Neural progenitor cell (in vitro differentiated cells): ENCODE measurements at regions not wholly inside any gene's neighbourhood (a gene's known extent, or its start where the extent isn't known, plus 50 kb on each side); places are given as distances from the start of the nearest gene placed in this dataset.

ENCODE experiments used
- DNase-seq: peaks from one replicate; pipeline ENCODE4 v3.0.0-alpha.2; 2016; ENCODE audit warnings: low spot score
- H2AFZ ChIP-seq: fragments of 200-600 bp; sonication (generic); replicated peaks from 2 replicates; pipeline ENCODE4 v1.6.1; 2016; ENCODE audit warnings: antibody characterized with exemption
- H3F3A ChIP-seq: fragments of 200-600 bp; sonication (generic); 2 replicates; pipeline ENCODE4 v1.6.1; 2016; ENCODE audit warnings: antibody characterized with exemption, low read depth
- H3K27ac ChIP-seq: fragments of 200-600 bp; sonication (generic); 2 replicates; pipeline ENCODE4 v1.5.1; 2016; ENCODE audit warnings: mild to moderate bottlenecking
- H3K27me3 ChIP-seq: fragments of 200-600 bp; sonication (generic); 2 replicates; pipeline ENCODE4 v1.6.1; 2016; ENCODE audit warnings: mild to moderate bottlenecking, moderate library complexity
- H3K36me3 ChIP-seq: fragments of 200-600 bp; sonication (generic); 2 replicates; pipeline ENCODE4 v1.5.1; 2016
- H3K4me1 ChIP-seq: fragments of 200-600 bp; sonication (generic); 2 replicates; pipeline ENCODE4 v1.6.1; 2016; ENCODE audit warnings: mixed run types
- H3K4me2 ChIP-seq: fragments of 200-600 bp; sonication (generic); 2 replicates; pipeline ENCODE4 v1.6.1; 2016
- H3K4me3 ChIP-seq: fragments of 200-600 bp; sonication (generic); 2 replicates; pipeline ENCODE4 v1.5.1; 2016
- H3K79me2 ChIP-seq: fragments of 200-600 bp; sonication (generic); 2 replicates; pipeline ENCODE4 v1.6.1; 2016; ENCODE audit warnings: low read depth
- H3K9ac ChIP-seq: fragments of 200-600 bp; sonication (generic); 2 replicates; pipeline ENCODE4 v1.6.1; 2016
- H3K9me3 ChIP-seq: fragments of 200-600 bp; sonication (generic); 2 replicates; pipeline ENCODE4 v1.5.1; 2016; ENCODE audit warnings: low read depth
- H4K20me1 ChIP-seq: fragments of 200-600 bp; sonication (generic); 2 replicates; pipeline ENCODE4 v1.6.1; 2016; ENCODE audit warnings: low read depth
- H3K27ac Mint-ChIP-seq: 3 replicates; pipeline ENCODE4 v1.8.0; 2021; ENCODE audit warnings: mixed read lengths
- H3K27me3 Mint-ChIP-seq: 2 replicates; pipeline ENCODE4 v1.8.0; 2022; ENCODE audit warnings: low read depth, mild to moderate bottlenecking, inconsistent platforms, moderate library complexity, mixed read lengths; ENCODE audit not compliant: insufficient read depth
- H3K36me3 Mint-ChIP-seq: 3 replicates; pipeline ENCODE4 v1.8.0; 2021; ENCODE audit warnings: mixed read lengths
- H3K4me1 Mint-ChIP-seq: 3 replicates; pipeline ENCODE4 v1.8.0; 2021; ENCODE audit warnings: mixed read lengths
- H3K4me3 Mint-ChIP-seq: 3 replicates; pipeline ENCODE4 v1.8.0; 2021; ENCODE audit warnings: mild to moderate bottlenecking, moderate library complexity, mixed read lengths
- H3K9me3 Mint-ChIP-seq: 3 replicates; pipeline ENCODE4 v1.8.0; 2020; ENCODE audit warnings: mixed read lengths
- CTCF ChIP-seq: fragments of 200-600 bp; sonication (generic); IDR thresholded peaks from 2 replicates; pipeline ENCODE4 v1.5.1; 2017; ENCODE audit warnings: antibody characterized with exemption, mild to moderate bottlenecking
- EZH2 ChIP-seq: fragments of 200-600 bp; sonication (generic); IDR thresholded peaks from 2 replicates; pipeline ENCODE4 v1.6.1; 2017; ENCODE audit warnings: antibody characterized with exemption, mild to moderate bottlenecking, moderate library complexity
- EZH2phosphoT487 ChIP-seq: fragments of 200-600 bp; sonication (generic); IDR thresholded peaks from 2 replicates; pipeline ENCODE4 v1.6.1; 2017; ENCODE audit warnings: antibody characterized with exemption

GRCh38 chr6:48307573-48307972 lies 196.6 kb upstream of the PTCHD4 start:
- no peaks in the 10 kb centered on the region for H4K20me1 ChIP-seq
- Mint-ChIP-seq H3K4me1 (no peaks in the 10 kb centered on the region), H3K27ac (no peak overlapping the region), H3K9me3 (peaks cover 4% of the 10 kb centered on the region), H3K27me3 (no peaks in the 10 kb centered on the region), H3K4me3 (no peak overlapping the region), H3K36me3 (no peaks in the 10 kb centered on the region)
- no peak overlapping the region for H3K4me2 ChIP-seq
- H3K79me2 ChIP-seq: no peaks in the 10 kb centered on the region
- TF ChIP-seq CTCF (no peak), EZH2 (no peak), EZH2phosphoT487 (no peak)
- H3K27ac ChIP-seq: no peak overlapping the region
- H2AFZ ChIP-seq: no peak overlapping the region
- H3K4me3 ChIP-seq: no peak overlapping the region
- no peaks in the 10 kb centered on the region for H3K36me3 ChIP-seq
- H3K27me3 ChIP-seq: no peaks in the 10 kb centered on the region
- H3K9me3 ChIP-seq: no peaks in the 10 kb centered on the region
- H3F3A ChIP-seq: no peaks in the 10 kb centered on the region
- no peaks in the 10 kb centered on the region for H3K4me1 ChIP-seq
- H3K9ac ChIP-seq: no peak overlapping the region
- no peak for DNase-seq

GRCh38 chr6:48290595-48290994 lies 179.6 kb upstream of the PTCHD4 start:
- Mint-ChIP-seq H3K4me3 (no peak overlapping the region), H3K9me3 (peaks cover 11% of the 10 kb centered on the region), H3K4me1 (peaks cover 7% of the 10 kb centered on the region), H3K27ac (no peak overlapping the region), H3K36me3 (no peaks in the 10 kb centered on the region), H3K27me3 (no peaks in the 10 kb centered on the region)
- H3K36me3 ChIP-seq: no peaks in the 10 kb centered on the region
- H4K20me1 ChIP-seq: no peaks in the 10 kb centered on the region
- H3K9ac ChIP-seq: no peak overlapping the region
- H3F3A ChIP-seq: no peaks in the 10 kb centered on the region
- H3K4me2 ChIP-seq: no peak overlapping the region
- H3K27me3 ChIP-seq: no peaks in the 10 kb centered on the region
- no peak for DNase-seq
- no peak overlapping the region for H2AFZ ChIP-seq
- H3K79me2 ChIP-seq: no peaks in the 10 kb centered on the region
- H3K9me3 ChIP-seq: no peaks in the 10 kb centered on the region
- no peak overlapping the region for H3K27ac ChIP-seq
- TF ChIP-seq EZH2phosphoT487 (no peak), CTCF (no peak), EZH2 (no peak)
- H3K4me3 ChIP-seq: no peak overlapping the region
- no peaks in the 10 kb centered on the region for H3K4me1 ChIP-seq

- H3K4me2 ChIP-seq: no peak overlapping the region
- no peak overlapping the region for H3K27ac Mint-ChIP-seq
- DNase-seq: no peak
- no peaks in the 10 kb centered on the region for H3K36me3 Mint-ChIP-seq
- no peak overlapping the region for H3K4me3 ChIP-seq
- no peaks in the 10 kb centered on the region for H3K79me2 ChIP-seq
- H3K27me3 Mint-ChIP-seq: no peaks in the 10 kb centered on the region
- peaks cover 7% of the 10 kb centered on the region for H3K4me1 Mint-ChIP-seq
- no peak overlapping the region for H3K4me3 Mint-ChIP-seq
- no peak overlapping the region for H3K9ac ChIP-seq
- no peaks in the 10 kb centered on the region for H3K36me3 ChIP-seq
- TF ChIP-seq CTCF (no peak), EZH2 (no peak), EZH2phosphoT487 (no peak)
- peaks cover 11% of the 10 kb centered on the region for H3K9me3 Mint-ChIP-seq
- no peaks in the 10 kb centered on the region for H4K20me1 ChIP-seq
- H3F3A ChIP-seq: no peaks in the 10 kb centered on the region
- H3K27me3 ChIP-seq: no peaks in the 10 kb centered on the region
- no peaks in the 10 kb centered on the region for H3K9me3 ChIP-seq
- peak overlapping the region; percentile 1 for H2AFZ ChIP-seq
- H3K4me1 ChIP-seq: no peaks in the 10 kb centered on the region
- H3K27ac ChIP-seq: no peak overlapping the region
Measured at GRCh38 chr6:48289841-48290240, 178.8 kb upstream of the PTCHD4 start.

- Mint-ChIP-seq H3K4me1 (peaks cover 24% of the 10 kb centered on the region), H3K4me3 (no peak overlapping the region), H3K9me3 (no peaks in the 10 kb centered on the region), H3K27me3 (no peaks in the 10 kb centered on the region), H3K27ac (no peak overlapping the region), H3K36me3 (no peaks in the 10 kb centered on the region)
- H3K9ac ChIP-seq: no peak overlapping the region
- TF ChIP-seq EZH2phosphoT487 (no peak), EZH2 (no peak), CTCF (no peak)
- no peaks in the 10 kb centered on the region for H3K9me3 ChIP-seq
- no peaks in the 10 kb centered on the region for H3F3A ChIP-seq
- H3K79me2 ChIP-seq: no peaks in the 10 kb centered on the region
- H3K4me2 ChIP-seq: no peak overlapping the region
- DNase-seq: no peak
- no peaks in the 10 kb centered on the region for H3K27me3 ChIP-seq
- no peaks in the 10 kb centered on the region for H4K20me1 ChIP-seq
- H3K4me3 ChIP-seq: no peak overlapping the region
- no peaks in the 10 kb centered on the region for H3K4me1 ChIP-seq
- no peak overlapping the region for H3K27ac ChIP-seq
- no peak overlapping the region for H2AFZ ChIP-seq
- no peaks in the 10 kb centered on the region for H3K36me3 ChIP-seq
Measured at GRCh38 chr6:48281217-48281616, 170.2 kb upstream of the PTCHD4 start.
